Transverse colon (tissue), 4 donors: ENCODE measurements at regions not wholly inside any gene's neighbourhood (a gene's known extent, or its start where the extent isn't known, plus 50 kb on each side); places are given as distances from the start of the nearest gene placed in this dataset.

ENCODE experiments used
- CTCF ChIP-seq, 5 experiments: fragments of 200-600 bp in 3 of 5; fragments of 450-650 bp in 2 of 5; sonication (generic) in 3 of 5; IDR thresholded peaks; 1 replicate in 2 of 5; 2 replicates in 3 of 5; pipeline ENCODE4 v1.5.1; 2016 to 2017; ENCODE audit warnings: antibody characterized with exemption in 5 of 5, inconsistent platforms in 3 of 5, mild to moderate bottlenecking in 2 of 5, moderate library complexity in 1 of 5
- EP300 ChIP-seq: sonication (generic); formaldehyde crosslinking; IDR thresholded peaks from one replicate; pipeline ENCODE4 v1.6.1; 2017; ENCODE audit warnings: antibody characterized with exemption, low read depth
- POLR2A ChIP-seq: fragments of 450-650 bp; IDR thresholded peaks from one replicate; pipeline ENCODE4 v1.6.1; 2016; ENCODE audit warnings: antibody characterized with exemption, mild to moderate bottlenecking, moderate library complexity
- POLR2AphosphoS5 ChIP-seq, 3 donors: sonication (generic); formaldehyde crosslinking; IDR thresholded peaks; one replicate each; pipeline ENCODE4 v1.6.1; 2016; ENCODE audit warnings: antibody characterized with exemption in 3 of 3

DNA sequence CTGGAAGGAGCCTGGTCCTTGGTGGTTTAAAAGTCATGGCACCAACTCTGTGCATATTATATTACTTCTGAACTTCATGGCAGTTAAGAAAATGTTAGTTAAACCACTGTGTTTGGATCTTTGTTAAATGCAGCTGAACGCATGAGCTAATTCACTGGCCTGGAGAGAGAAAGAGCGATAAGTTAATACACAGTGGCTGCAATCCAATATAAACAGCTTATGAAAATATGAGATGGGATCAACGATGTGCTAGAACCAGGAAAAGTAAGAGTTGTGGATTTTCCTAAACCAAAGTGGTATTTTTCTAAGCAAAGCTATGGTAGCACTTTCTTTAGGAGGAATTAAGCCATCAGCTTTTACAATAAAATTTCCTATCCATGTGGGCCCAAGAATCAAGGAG lies 326.7 kb downstream of the MTX2 start:
- TF ChIP-seq CTCF (IDR thresholded peaks at IDR 0.05), result no peak
- TF ChIP-seq EP300, result no peak
- TF ChIP-seq POLR2A, result no peak
- TF ChIP-seq POLR2AphosphoS5 (IDR thresholded peaks at IDR 0.05), result no peak
